DND-41 (cell line): ENCODE measurements at regions not wholly inside any gene's neighbourhood (a gene's known extent, or its start where the extent isn't known, plus 50 kb on each side); places are given as distances from the start of the nearest gene placed in this dataset.

Source experiments
- ATAC-seq: fragments of 200-7000 bp; cut with Tn5 transposase; 3 replicates; pipeline ENCODE4 v1.9.1; 2021; ENCODE audit warnings: low read depth; ENCODE audit not compliant: insufficient read depth
- DNase-seq: peaks from one replicate; pipeline ENCODE4 v3.0.0-alpha.2; 2020
- H2AFZ ChIP-seq: 2 replicates; pipeline ENCODE4 v1.6.0; 2012; ENCODE audit warnings: low read depth, low read length
- H3K27ac ChIP-seq: 2 replicates; pipeline ENCODE4 v1.5.1; 2012; ENCODE audit warnings: low read length, inconsistent platforms
- H3K27me3 ChIP-seq: fragments of 200-600 bp; sonication (generic); 2 replicates; pipeline ENCODE4 v1.6.0; 2012; ENCODE audit warnings: low read length, mild to moderate bottlenecking, inconsistent platforms; ENCODE audit not compliant: insufficient read depth, poor library complexity
- H3K36me3 ChIP-seq: 2 replicates; pipeline ENCODE4 v1.5.1; 2012; ENCODE audit warnings: low read length, inconsistent platforms; ENCODE audit not compliant: insufficient read depth
- H3K4me1 ChIP-seq: 2 replicates; pipeline ENCODE4 v1.5.1; 2012; ENCODE audit warnings: mild to moderate bottlenecking, low read length; ENCODE audit not compliant: insufficient read depth
- H3K4me2 ChIP-seq: 2 replicates; pipeline ENCODE4 v1.6.0; 2012; ENCODE audit warnings: mild to moderate bottlenecking, moderate library complexity, low read length, inconsistent platforms; ENCODE audit not compliant: insufficient read depth
- H3K4me3 ChIP-seq, 2 experiments: fragments of 200-600 bp in 1 of 2; shearing (Covaris generic) in 1 of 2; 2 replicates each; pipeline ENCODE4 v1.5.1; 2012 to 2016; ENCODE audit warnings: inconsistent platforms in 2 of 2, low read length in 2 of 2, mild to moderate bottlenecking in 2 of 2, low read depth in 1 of 2, moderate library complexity in 1 of 2
- H3K79me2 ChIP-seq: 2 replicates; pipeline ENCODE4 v1.6.0; 2012; ENCODE audit warnings: low read length, inconsistent platforms; ENCODE audit not compliant: insufficient read depth
- H3K9ac ChIP-seq: 2 replicates; pipeline ENCODE4 v1.6.0; 2012; ENCODE audit warnings: low read depth, mild to moderate bottlenecking, inconsistent platforms, low read length, moderate library complexity
- H3K9me3 ChIP-seq: 2 replicates; pipeline ENCODE4 v1.5.1; 2012; ENCODE audit warnings: low read length, moderate library complexity, mild to moderate bottlenecking, inconsistent platforms; ENCODE audit not compliant: insufficient read depth, severe bottlenecking
- H4K20me1 ChIP-seq: 2 replicates; pipeline ENCODE4 v1.6.0; 2012; ENCODE audit warnings: low read length; ENCODE audit not compliant: insufficient read depth
- CTCF ChIP-seq: IDR thresholded peaks from 2 replicates; pipeline ENCODE4 v1.5.1; 2012; ENCODE audit warnings: borderline replicate concordance, low read length, moderate library complexity, mild to moderate bottlenecking; ENCODE audit not compliant: poor library complexity, severe bottlenecking; ENCODE audit errors: extremely low read depth
- EZH2 ChIP-seq: IDR thresholded peaks from 3 replicates; pipeline ENCODE4 v1.6.1; 2012; ENCODE audit warnings: borderline replicate concordance, low read depth, mild to moderate bottlenecking, moderate library complexity, low read length, inconsistent platforms; ENCODE audit not compliant: severe bottlenecking

GRCh38 chr21:16800536-16801275 lies 712.1 kb upstream of the CXADR start:
- no peak overlapping the region for H3K9ac ChIP-seq
- no peak for ATAC-seq
- DNase-seq, result no peak
- no peaks in the 10 kb centered on the region for H3K27me3 ChIP-seq
- no peaks in the 10 kb centered on the region for H3K36me3 ChIP-seq
- no peaks in the 10 kb centered on the region for H3K79me2 ChIP-seq
- H2AFZ ChIP-seq, result no peak overlapping the region
- H3K4me1 ChIP-seq, result no peaks in the 10 kb centered on the region
- TF ChIP-seq EZH2, result no peak
- TF ChIP-seq CTCF, result no peak
- H3K4me2 ChIP-seq, result no peak overlapping the region
- H4K20me1 ChIP-seq, result no peaks in the 10 kb centered on the region
- H3K27ac ChIP-seq, result no peak overlapping the region
- H3K9me3 ChIP-seq, result peaks cover 3% of the 10 kb centered on the region
- H3K4me3 ChIP-seq, result no peak overlapping the region

- no peaks in the 10 kb centered on the region for H3K79me2 ChIP-seq
- H3K4me1 ChIP-seq, result no peaks in the 10 kb centered on the region
- H2AFZ ChIP-seq, result no peak overlapping the region
- ATAC-seq, result no peak
- H3K27me3 ChIP-seq, result no peaks in the 10 kb centered on the region
- H3K27ac ChIP-seq, result no peak overlapping the region
- no peak overlapping the region for H3K4me3 ChIP-seq
- H3K36me3 ChIP-seq, result no peaks in the 10 kb centered on the region
- H3K9me3 ChIP-seq, result no peaks in the 10 kb centered on the region
- no peak overlapping the region for H3K9ac ChIP-seq
- no peak for DNase-seq
- no peaks in the 10 kb centered on the region for H4K20me1 ChIP-seq
- no peak for TF ChIP-seq CTCF
- no peak for TF ChIP-seq EZH2
- no peak overlapping the region for H3K4me2 ChIP-seq
Observed at GRCh38 chr21:16811011-16811410, 701.8 kb upstream of the CXADR start.

- Histone ChIP-seq H2AFZ (no peak overlapping the region), H3K79me2 (no peaks in the 10 kb centered on the region), H3K9ac (no peak overlapping the region), H3K27ac (no peak overlapping the region), H3K9me3 (no peaks in the 10 kb centered on the region), H3K4me1 (no peaks in the 10 kb centered on the region), H3K27me3 (no peaks in the 10 kb centered on the region), H4K20me1 (no peaks in the 10 kb centered on the region), H3K36me3 (no peaks in the 10 kb centered on the region), H3K4me3 (no peak overlapping the region), H3K4me2 (no peak overlapping the region)
- TF ChIP-seq EZH2 (no peak), CTCF (no peak)
- ATAC-seq (no peak), DNase-seq (no peak)
Observed at GRCh38 chr21:16811970-16812369, 700.9 kb upstream of the CXADR start.

GRCh38 chr21:16815243-16815642 lies 697.6 kb upstream of the CXADR start:
- H3K36me3 ChIP-seq, result no peaks in the 10 kb centered on the region
- H3K4me3 ChIP-seq, result no peak overlapping the region
- H3K79me2 ChIP-seq, result no peaks in the 10 kb centered on the region
- no peak overlapping the region for H2AFZ ChIP-seq
- no peak for DNase-seq
- no peaks in the 10 kb centered on the region for H3K9me3 ChIP-seq
- no peaks in the 10 kb centered on the region for H4K20me1 ChIP-seq
- H3K4me2 ChIP-seq, result no peak overlapping the region
- no peaks in the 10 kb centered on the region for H3K4me1 ChIP-seq
- no peak overlapping the region for H3K9ac ChIP-seq
- no peak for TF ChIP-seq EZH2
- no peak for TF ChIP-seq CTCF
- no peak overlapping the region for H3K27ac ChIP-seq
- no peak for ATAC-seq
- no peaks in the 10 kb centered on the region for H3K27me3 ChIP-seq
